ENCODE measurements at regions not wholly inside any gene's neighbourhood (a gene's known extent, or its start where the extent isn't known, plus 50 kb on each side); places are given as distances from the start of the nearest gene placed in this dataset.
A peak's percentile ranks its signal among the peaks of the same experiment; 100 is the strongest.

DNA sequence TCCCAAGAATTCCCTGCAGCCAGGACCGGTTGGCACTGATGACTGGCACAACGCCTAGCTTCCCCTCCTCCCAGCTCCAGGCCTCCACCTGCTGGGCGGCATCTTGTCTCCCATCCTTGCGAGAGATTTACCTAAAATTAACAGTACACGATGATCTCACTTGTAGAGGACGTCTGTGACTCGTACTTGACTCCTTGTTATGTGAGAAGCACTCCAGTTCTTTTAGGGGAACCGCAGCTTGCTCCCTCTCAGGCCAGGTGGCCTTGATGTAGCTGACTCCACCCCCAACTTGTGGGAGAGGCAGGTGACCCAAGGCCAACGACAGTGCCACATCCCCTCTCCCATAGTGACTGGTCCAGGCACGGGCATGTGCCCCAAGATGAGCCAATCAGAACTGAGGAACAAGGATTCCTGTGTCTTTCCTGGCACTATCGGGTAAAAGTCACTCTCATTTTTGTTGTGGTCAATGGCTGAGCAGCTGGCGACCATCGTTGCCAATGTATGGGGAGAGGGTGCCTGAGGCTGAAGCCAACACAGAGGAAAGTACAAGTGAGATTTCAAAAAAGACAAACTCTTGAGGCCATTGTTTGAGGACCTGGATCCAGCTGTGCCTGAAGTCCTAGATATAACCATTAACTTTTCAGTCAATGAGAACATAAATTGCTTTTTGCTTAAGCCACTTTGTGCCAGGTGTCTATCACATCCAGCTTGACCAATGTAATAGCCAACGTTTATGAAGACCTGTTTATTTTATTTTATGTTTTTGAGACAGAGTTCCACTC lies 208.7 kb downstream of the RBM19 start:
- no CpG with 5 or more reads among the region's 14 CpGs for WGBS, 2 donors (ENCODE audit: extremely low coverage in 2 of 2, insufficient read length in 2 of 2, insufficient replicate concordance in 1 of 2)
- Histone ChIP-seq H3K9ac (ENCODE audit: low read depth, low read length, poor library complexity) (no peak overlapping the region), H4K8ac (ENCODE audit: low read depth, low read length) (no peak overlapping the region), H2AK5ac (ENCODE audit: low read depth, low read length) (no peak overlapping the region), H3K18ac (ENCODE audit: low read length) (no peak overlapping the region), H3K4me2 (ENCODE audit: insufficient read depth, low read length, poor library complexity, severe bottlenecking) (no peak overlapping the region), H2AFZ (ENCODE audit: low read length) (no peak overlapping the region), H3K79me1 (ENCODE audit: low read depth, low read length) (no peaks in the 10 kb centered on the region), H3K4me1 (ENCODE audit: control insufficient read depth in 2 of 2, insufficient read depth in 1 of 2, low read depth in 1 of 2, low read length in 2 of 2) (peaks cover 3 to 7% of the 10 kb centered on the region in 2 donors), H3K36me3 (replicated peaks in 1 of 2; ENCODE audit: control insufficient read depth in 2 of 2, insufficient read depth in 2 of 2, low read length in 2 of 2) (no peaks in the 10 kb centered on the region), H3K14ac (ENCODE audit: low read length) (no peak overlapping the region), H3K27me3 (ENCODE audit: control insufficient read depth in 3 of 3, insufficient read depth in 3 of 3, low read depth in 1 of 3, low read length in 3 of 3) (no peaks in the 10 kb centered on the region), H3K4ac (ENCODE audit: low read length) (no peak overlapping the region), H2BK120ac (ENCODE audit: low read depth, low read length) (no peak overlapping the region), H3K23ac (ENCODE audit: low read depth, low read length, poor library complexity) (no peak overlapping the region), H3K4me3 (ENCODE audit: low read length in 2 of 2) (peak overlapping the region in 1 of 2 donors; percentile 9), H3K27ac (replicated peaks; ENCODE audit: low read length) (no peak overlapping the region), H2BK5ac (ENCODE audit: low read length) (no peak overlapping the region), H4K91ac (ENCODE audit: low read depth, low read length, poor library complexity) (no peak overlapping the region), H2BK12ac (ENCODE audit: low read length) (peak overlapping the region; percentile 7), H3K9me3 (replicated peaks in 1 of 2; ENCODE audit: control insufficient read depth in 2 of 2, insufficient read depth in 1 of 2, low read depth in 1 of 2, low read length in 2 of 2) (no peaks in the 10 kb centered on the region), H2BK15ac (ENCODE audit: low read length) (no peak overlapping the region)
- DNase-seq (ENCODE audit: low spot score), result no peak

DNA sequence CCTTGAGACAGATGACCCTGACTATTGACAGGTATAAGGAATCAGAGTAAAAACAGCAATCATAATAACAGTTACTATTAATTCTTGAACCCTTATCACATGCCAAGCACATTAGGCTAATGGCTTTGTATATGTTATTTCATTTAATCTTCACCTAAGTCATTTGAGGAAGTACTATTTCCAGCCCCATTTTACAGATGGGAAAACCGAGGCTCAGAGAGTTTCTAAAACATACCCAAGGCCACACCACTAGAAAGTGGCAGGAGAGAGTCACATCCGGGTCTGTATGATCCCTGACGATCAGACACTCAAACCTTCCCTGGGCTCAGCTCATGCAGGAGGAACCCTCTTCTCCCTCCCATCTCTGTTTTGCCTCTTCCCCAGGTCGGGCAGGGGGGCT lies 209.5 kb downstream of the RBM19 start:
- H2AFZ ChIP-seq (ENCODE audit: low read length), result no peak overlapping the region
- H4K8ac ChIP-seq (ENCODE audit: low read depth, low read length), result no peak overlapping the region
- H3K18ac ChIP-seq (ENCODE audit: low read length), result no peak overlapping the region
- H3K14ac ChIP-seq (ENCODE audit: low read length), result no peak overlapping the region
- no peaks in the 10 kb centered on the region for H3K4me1 ChIP-seq (ENCODE audit: control insufficient read depth in 2 of 2, insufficient read depth in 1 of 2, low read depth in 1 of 2, low read length in 2 of 2)
- no CpG with 5 or more reads among the region's 4 CpGs for WGBS, 2 donors (ENCODE audit: extremely low coverage in 2 of 2, insufficient read length in 2 of 2, insufficient replicate concordance in 1 of 2)
- no peak overlapping the region for H2BK5ac ChIP-seq (ENCODE audit: low read length)
- no peak overlapping the region for H3K4me2 ChIP-seq (ENCODE audit: insufficient read depth, low read length, poor library complexity, severe bottlenecking)
- no peaks in the 10 kb centered on the region for H3K36me3 ChIP-seq (replicated peaks in 1 of 2; ENCODE audit: control insufficient read depth in 2 of 2, insufficient read depth in 2 of 2, low read length in 2 of 2)
- H3K9ac ChIP-seq (ENCODE audit: low read depth, low read length, poor library complexity), result no peak overlapping the region
- no peak overlapping the region for H2AK5ac ChIP-seq (ENCODE audit: low read depth, low read length)
- no peaks in the 10 kb centered on the region for H3K79me1 ChIP-seq (ENCODE audit: low read depth, low read length)
- no peak overlapping the region for H2BK12ac ChIP-seq (ENCODE audit: low read length)
- no peak overlapping the region for H2BK15ac ChIP-seq (ENCODE audit: low read length)
- H2BK120ac ChIP-seq (ENCODE audit: low read depth, low read length), result no peak overlapping the region
- no peak overlapping the region for H3K27ac ChIP-seq (replicated peaks; ENCODE audit: low read length)
- DNase-seq (ENCODE audit: low spot score), result no peak
- H3K27me3 ChIP-seq (ENCODE audit: control insufficient read depth in 3 of 3, insufficient read depth in 3 of 3, low read depth in 1 of 3, low read length in 3 of 3), result no peaks in the 10 kb centered on the region
- peaks cover 0 to 2% of the 10 kb centered on the region in 2 donors for H3K9me3 ChIP-seq (replicated peaks in 1 of 2; ENCODE audit: control insufficient read depth in 2 of 2, insufficient read depth in 1 of 2, low read depth in 1 of 2, low read length in 2 of 2)
- no peak overlapping the region for H3K4ac ChIP-seq (ENCODE audit: low read length)
- no peak overlapping the region for H3K4me3 ChIP-seq (ENCODE audit: low read length in 2 of 2)
- H4K91ac ChIP-seq (ENCODE audit: low read depth, low read length, poor library complexity), result no peak overlapping the region
- no peak overlapping the region for H3K23ac ChIP-seq (ENCODE audit: low read depth, low read length, poor library complexity)

DNA sequence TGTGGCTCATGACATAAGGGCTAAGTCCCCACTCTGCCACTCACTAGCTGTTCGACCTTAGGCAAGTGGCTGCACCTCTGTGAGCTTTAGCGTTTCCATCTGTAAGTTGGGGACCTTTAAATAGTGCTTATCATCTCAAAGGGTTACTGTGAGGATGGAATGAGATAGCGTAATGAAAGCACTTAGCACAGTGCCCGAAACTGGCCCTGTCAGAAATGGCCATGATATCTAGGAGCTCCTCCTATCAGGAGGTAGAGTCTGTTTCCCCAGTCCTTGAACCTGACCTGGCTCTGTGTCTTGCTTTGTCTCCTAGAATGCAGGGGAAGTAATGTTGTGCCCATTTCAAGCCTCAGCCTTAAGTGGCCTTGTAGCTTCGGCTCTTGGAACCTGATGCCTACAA lies 211.0 kb downstream of the RBM19 start:
- Histone ChIP-seq H4K91ac (ENCODE audit: low read depth, low read length, poor library complexity) (no peak overlapping the region), H3K4me1 (ENCODE audit: control insufficient read depth in 2 of 2, insufficient read depth in 1 of 2, low read depth in 1 of 2, low read length in 2 of 2) (no peaks in the 10 kb centered on the region), H3K79me1 (ENCODE audit: low read depth, low read length) (no peaks in the 10 kb centered on the region), H4K8ac (ENCODE audit: low read depth, low read length) (no peak overlapping the region), H3K23ac (ENCODE audit: low read depth, low read length, poor library complexity) (no peak overlapping the region), H3K4me2 (ENCODE audit: insufficient read depth, low read length, poor library complexity, severe bottlenecking) (no peak overlapping the region), H2AFZ (ENCODE audit: low read length) (no peak overlapping the region), H3K14ac (ENCODE audit: low read length) (no peak overlapping the region), H3K9me3 (replicated peaks in 1 of 2; ENCODE audit: control insufficient read depth in 2 of 2, insufficient read depth in 1 of 2, low read depth in 1 of 2, low read length in 2 of 2) (peaks cover 0 to 5% of the 10 kb centered on the region in 2 donors), H3K4ac (ENCODE audit: low read length) (no peak overlapping the region), H3K27me3 (ENCODE audit: control insufficient read depth in 3 of 3, insufficient read depth in 3 of 3, low read depth in 1 of 3, low read length in 3 of 3) (no peaks in the 10 kb centered on the region), H2BK120ac (ENCODE audit: low read depth, low read length) (no peak overlapping the region), H3K18ac (ENCODE audit: low read length) (no peak overlapping the region), H3K4me3 (ENCODE audit: low read length in 2 of 2) (no peak overlapping the region), H3K27ac (replicated peaks; ENCODE audit: low read length) (no peak overlapping the region), H2BK15ac (ENCODE audit: low read length) (no peak overlapping the region), H2BK12ac (ENCODE audit: low read length) (no peak overlapping the region), H2BK5ac (ENCODE audit: low read length) (no peak overlapping the region), H3K9ac (ENCODE audit: low read depth, low read length, poor library complexity) (no peak overlapping the region), H3K36me3 (replicated peaks in 1 of 2; ENCODE audit: control insufficient read depth in 2 of 2, insufficient read depth in 2 of 2, low read length in 2 of 2) (no peaks in the 10 kb centered on the region), H2AK5ac (ENCODE audit: low read depth, low read length) (no peak overlapping the region)
- WGBS, 2 donors (ENCODE audit: extremely low coverage in 2 of 2, insufficient read length in 2 of 2, insufficient replicate concordance in 1 of 2), result no CpG with 5 or more reads among the region's 5 CpGs
- no peak for DNase-seq (ENCODE audit: low spot score)

DNA sequence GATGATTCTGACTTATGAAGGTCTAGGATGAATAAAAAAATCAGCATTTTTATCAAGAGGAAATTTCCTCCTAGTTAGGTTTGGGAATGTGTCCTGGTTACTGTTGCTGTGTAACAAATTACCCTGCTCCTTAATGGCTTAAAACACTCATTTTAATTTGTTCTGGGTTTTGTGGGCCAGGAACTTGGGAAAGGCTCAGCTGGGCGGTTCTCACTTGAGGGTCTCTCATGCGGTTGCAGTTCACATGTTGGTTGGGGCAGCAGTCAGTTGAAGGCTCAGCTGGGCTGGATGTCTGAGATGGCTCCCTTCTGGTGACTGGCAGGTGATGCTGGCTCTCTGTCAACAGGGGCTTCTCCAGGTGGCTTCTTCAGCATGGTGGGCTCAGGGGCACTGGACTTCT lies 214.6 kb downstream of the RBM19 start:
- no peak overlapping the region for H4K91ac ChIP-seq (ENCODE audit: low read depth, low read length, poor library complexity)
- no peaks in the 10 kb centered on the region for H3K4me1 ChIP-seq (ENCODE audit: control insufficient read depth in 2 of 2, insufficient read depth in 1 of 2, low read depth in 1 of 2, low read length in 2 of 2)
- H2BK15ac ChIP-seq (ENCODE audit: low read length), result no peak overlapping the region
- H2BK12ac ChIP-seq (ENCODE audit: low read length), result no peak overlapping the region
- no peaks in the 10 kb centered on the region for H3K79me1 ChIP-seq (ENCODE audit: low read depth, low read length)
- DNase-seq (ENCODE audit: low spot score), result no peak
- H3K4me2 ChIP-seq (ENCODE audit: insufficient read depth, low read length, poor library complexity, severe bottlenecking), result no peak overlapping the region
- peaks cover 0 to 7% of the 10 kb centered on the region in 2 donors for H3K9me3 ChIP-seq (replicated peaks in 1 of 2; ENCODE audit: control insufficient read depth in 2 of 2, insufficient read depth in 1 of 2, low read depth in 1 of 2, low read length in 2 of 2)
- no peak overlapping the region for H4K8ac ChIP-seq (ENCODE audit: low read depth, low read length)
- no peaks in the 10 kb centered on the region for H3K27me3 ChIP-seq (ENCODE audit: control insufficient read depth in 3 of 3, insufficient read depth in 3 of 3, low read depth in 1 of 3, low read length in 3 of 3)
- no peak overlapping the region for H2AK5ac ChIP-seq (ENCODE audit: low read depth, low read length)
- no peak overlapping the region for H3K18ac ChIP-seq (ENCODE audit: low read length)
- no peaks in the 10 kb centered on the region for H3K36me3 ChIP-seq (replicated peaks in 1 of 2; ENCODE audit: control insufficient read depth in 2 of 2, insufficient read depth in 2 of 2, low read length in 2 of 2)
- H3K23ac ChIP-seq (ENCODE audit: low read depth, low read length, poor library complexity), result no peak overlapping the region
- no peak overlapping the region for H2AFZ ChIP-seq (ENCODE audit: low read length)
- no peak overlapping the region for H2BK120ac ChIP-seq (ENCODE audit: low read depth, low read length)
- H3K4ac ChIP-seq (ENCODE audit: low read length), result no peak overlapping the region
- no CpG with 5 or more reads among the region's 2 CpGs for WGBS, 2 donors (ENCODE audit: extremely low coverage in 2 of 2, insufficient read length in 2 of 2, insufficient replicate concordance in 1 of 2)
- no peak overlapping the region for H3K9ac ChIP-seq (ENCODE audit: low read depth, low read length, poor library complexity)
- no peak overlapping the region for H3K4me3 ChIP-seq (ENCODE audit: low read length in 2 of 2)
- no peak overlapping the region for H3K27ac ChIP-seq (replicated peaks; ENCODE audit: low read length)
- H2BK5ac ChIP-seq (ENCODE audit: low read length), result no peak overlapping the region
- H3K14ac ChIP-seq (ENCODE audit: low read length), result no peak overlapping the region
